GM18861 (cell line): ENCODE measurements at regions not wholly inside any gene's neighbourhood (a gene's known extent, or its start where the extent isn't known, plus 50 kb on each side); places are given as distances from the start of the nearest gene placed in this dataset.

Experiments used
- ATAC-seq: cut with Tn5 transposase; IDR thresholded peaks from one replicate; pipeline ENCODE4 v1.9.1; 2021; ENCODE audit not compliant: unreplicated experiment

DNA sequence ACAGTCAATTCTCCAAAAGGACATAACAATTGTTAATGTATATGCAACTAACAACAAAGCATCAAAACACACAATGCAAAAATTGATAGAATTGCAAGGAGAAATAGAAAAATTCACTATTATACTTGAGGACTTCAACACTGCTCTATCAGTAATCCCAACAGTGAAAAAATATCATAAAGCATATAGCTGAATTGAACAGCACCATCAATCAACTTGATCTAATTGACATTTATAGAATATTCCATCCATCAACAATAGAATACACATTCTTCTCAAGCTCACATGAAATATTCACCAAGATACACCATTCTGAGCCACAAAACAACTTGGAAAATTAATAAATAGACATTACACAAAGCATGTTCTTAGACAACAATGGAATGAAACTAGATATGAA is 60.1 kb upstream of the ASXL3 start:
- ATAC-seq = no peak

DNA sequence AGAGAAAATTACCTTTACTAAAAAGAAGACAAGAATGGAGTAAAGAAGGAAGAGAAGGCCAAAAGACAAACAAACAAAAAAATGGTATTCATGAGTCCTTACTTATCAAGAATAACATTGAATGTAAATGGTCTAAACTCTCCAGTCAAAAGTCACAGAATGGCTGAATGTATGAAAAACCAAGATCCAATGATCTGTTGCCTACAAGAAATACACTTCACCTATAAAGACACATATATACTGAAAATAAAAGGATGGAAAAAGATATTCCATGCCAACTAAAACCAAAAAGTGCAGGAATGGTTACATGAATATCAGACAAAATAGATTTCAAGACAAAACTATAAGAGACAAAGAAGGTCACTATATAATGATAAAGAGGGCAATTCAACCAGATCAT is 65.0 kb upstream of the ASXL3 start:
- ATAC-seq = no peak

DNA sequence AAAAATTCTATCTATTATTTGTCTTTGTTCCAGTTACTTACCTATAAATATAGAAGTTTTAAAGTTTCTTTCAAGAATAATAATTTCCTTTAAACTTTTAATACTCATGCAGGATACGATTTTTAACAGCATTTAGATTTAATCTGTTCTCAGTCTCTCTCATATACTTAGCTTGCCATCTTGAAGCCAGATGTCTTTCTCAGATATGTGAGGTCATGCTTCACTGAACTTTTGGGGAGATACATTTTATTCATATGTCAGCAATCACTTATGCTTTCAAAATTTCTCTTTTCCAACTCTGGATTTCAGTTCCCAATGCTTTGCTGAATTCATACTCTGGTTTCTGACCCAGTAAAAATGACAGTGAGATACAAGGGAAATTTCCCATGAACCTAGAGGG is 66.5 kb upstream of the CCDC178 start:
- ATAC-seq = no peak

DNA sequence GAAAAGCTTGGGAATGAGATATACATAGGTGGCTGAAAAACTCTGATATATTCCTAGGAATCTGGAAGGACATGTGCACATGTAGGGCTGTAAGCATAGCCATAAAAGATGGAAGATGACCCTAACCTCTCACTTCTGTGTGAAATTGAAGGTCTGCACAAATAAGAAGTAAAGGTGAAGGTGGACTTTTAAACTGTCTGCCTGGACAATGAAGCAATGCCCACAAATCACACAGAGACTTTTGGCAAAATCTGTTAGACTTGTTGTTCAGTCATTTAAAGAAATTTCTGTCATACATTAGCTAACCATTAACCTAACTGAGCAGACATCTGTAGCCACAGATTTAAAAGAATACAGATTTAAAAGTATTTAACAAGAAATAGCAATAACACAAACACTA is 65.3 kb upstream of the CCDC178 start:
- no peak for ATAC-seq

DNA sequence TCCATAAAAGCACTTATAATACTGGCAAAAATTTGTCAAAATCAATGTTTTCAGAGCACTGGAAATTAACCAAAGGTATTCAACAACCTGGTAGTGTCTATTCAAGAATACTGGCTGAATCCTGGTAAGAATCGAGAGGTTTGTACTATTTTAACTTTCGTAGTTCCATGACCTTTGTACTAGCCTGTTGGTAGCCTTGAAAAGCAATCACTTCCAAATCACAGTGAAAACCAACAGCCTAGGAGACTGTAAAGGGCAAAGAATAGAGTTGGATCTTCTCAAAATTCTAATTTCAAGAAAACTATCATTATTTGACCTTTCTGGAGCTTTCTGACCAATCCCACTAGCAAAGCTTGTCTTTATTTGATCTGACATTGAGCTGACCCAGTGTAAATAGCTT is 64.8 kb upstream of the CCDC178 start:
- ATAC-seq = no peak

DNA sequence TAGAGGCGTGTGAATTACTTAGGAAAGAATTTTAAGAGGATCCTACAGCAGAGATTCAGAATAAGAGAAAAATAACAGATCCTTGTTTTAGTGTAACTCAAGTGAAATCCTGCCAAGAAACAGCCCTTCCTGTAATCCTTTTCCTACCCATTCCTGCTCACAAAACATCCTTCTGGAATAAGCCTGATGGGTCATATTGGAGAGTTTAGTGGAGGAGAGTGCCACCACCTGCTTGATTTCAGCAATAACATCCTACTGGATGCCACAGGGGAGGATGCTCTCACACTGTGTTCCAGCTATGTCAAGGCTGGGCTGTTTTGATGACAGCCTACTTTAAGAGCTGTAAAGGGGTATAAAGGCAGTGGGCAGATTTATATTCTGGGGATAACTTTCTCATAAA is 54.8 kb upstream of the CCDC178 start:
- ATAC-seq = peak; percentile 51
